Type B pancreatic cell (in vitro differentiated cells): ENCODE measurements at regions not wholly inside any gene's neighbourhood (a gene's known extent, or its start where the extent isn't known, plus 50 kb on each side); places are given as distances from the start of the nearest gene placed in this dataset.

Experiments used
- DNase-seq: peaks from one replicate; pipeline ENCODE4 v3.0.0; 2021; ENCODE audit warnings: mixed read lengths; ENCODE audit not compliant: unreplicated experiment; ENCODE audit errors: extremely low spot score
- H3K27ac Mint-ChIP-seq: 2 replicates; pipeline ENCODE4 v1.8.0; 2021; ENCODE audit warnings: mild to moderate bottlenecking, mixed read lengths
- H3K27me3 Mint-ChIP-seq: 2 replicates; pipeline ENCODE4 v1.8.0; 2021; ENCODE audit warnings: mixed read lengths
- H3K36me3 Mint-ChIP-seq: 2 replicates; pipeline ENCODE4 v1.8.0; 2021; ENCODE audit warnings: mixed read lengths
- H3K4me1 Mint-ChIP-seq: one replicate; pipeline ENCODE4 v1.8.0; 2021; ENCODE audit warnings: mixed read lengths; ENCODE audit not compliant: unreplicated experiment
- H3K4me3 Mint-ChIP-seq: 2 replicates; pipeline ENCODE4 v1.8.0; 2021; ENCODE audit warnings: mild to moderate bottlenecking, mixed read lengths
- H3K9me3 Mint-ChIP-seq: 2 replicates; pipeline ENCODE4 v1.8.0; 2021; ENCODE audit warnings: mixed read lengths
- TF ChIP-seq, protein P1 (sequence below): fragments of 200-600 bp; sonication (generic); conservative IDR thresholded peaks from 2 replicates; pipeline ENCODE4 v1.5.0; 2021; ENCODE audit warnings: antibody characterized with exemption, mild to moderate bottlenecking

DNA sequence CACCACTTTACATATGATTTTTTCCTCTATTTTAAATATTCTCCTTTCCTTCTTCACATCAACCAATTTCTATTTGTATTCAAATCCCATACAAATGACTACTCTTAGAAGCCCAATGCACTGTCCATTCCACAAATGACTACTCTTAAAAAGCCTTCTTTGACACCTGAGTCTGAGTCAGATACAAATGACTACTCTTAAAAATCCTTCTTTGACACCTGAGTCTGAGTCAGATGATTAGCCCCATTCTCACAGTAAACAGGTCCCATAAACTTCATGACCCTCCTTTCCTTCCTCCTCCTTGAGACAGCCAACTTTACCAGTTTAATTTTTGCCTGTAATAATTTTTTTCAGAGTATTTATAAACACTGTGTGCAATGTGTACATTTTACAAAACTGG, 231.3 kb upstream of the USP25 start:
- Mint-ChIP-seq H3K27me3 (no peaks in the 10 kb centered on the region), H3K9me3 (peaks cover 7% of the 10 kb centered on the region), H3K4me3 (no peak overlapping the region), H3K27ac (no peak overlapping the region), H3K36me3 (no peaks in the 10 kb centered on the region), H3K4me1 (no peaks in the 10 kb centered on the region)
- TF ChIP-seq, protein P1, sequence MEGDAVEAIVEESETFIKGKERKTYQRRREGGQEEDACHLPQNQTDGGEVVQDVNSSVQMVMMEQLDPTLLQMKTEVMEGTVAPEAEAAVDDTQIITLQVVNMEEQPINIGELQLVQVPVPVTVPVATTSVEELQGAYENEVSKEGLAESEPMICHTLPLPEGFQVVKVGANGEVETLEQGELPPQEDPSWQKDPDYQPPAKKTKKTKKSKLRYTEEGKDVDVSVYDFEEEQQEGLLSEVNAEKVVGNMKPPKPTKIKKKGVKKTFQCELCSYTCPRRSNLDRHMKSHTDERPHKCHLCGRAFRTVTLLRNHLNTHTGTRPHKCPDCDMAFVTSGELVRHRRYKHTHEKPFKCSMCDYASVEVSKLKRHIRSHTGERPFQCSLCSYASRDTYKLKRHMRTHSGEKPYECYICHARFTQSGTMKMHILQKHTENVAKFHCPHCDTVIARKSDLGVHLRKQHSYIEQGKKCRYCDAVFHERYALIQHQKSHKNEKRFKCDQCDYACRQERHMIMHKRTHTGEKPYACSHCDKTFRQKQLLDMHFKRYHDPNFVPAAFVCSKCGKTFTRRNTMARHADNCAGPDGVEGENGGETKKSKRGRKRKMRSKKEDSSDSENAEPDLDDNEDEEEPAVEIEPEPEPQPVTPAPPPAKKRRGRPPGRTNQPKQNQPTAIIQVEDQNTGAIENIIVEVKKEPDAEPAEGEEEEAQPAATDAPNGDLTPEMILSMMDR: no peak
- no peak for DNase-seq

DNA sequence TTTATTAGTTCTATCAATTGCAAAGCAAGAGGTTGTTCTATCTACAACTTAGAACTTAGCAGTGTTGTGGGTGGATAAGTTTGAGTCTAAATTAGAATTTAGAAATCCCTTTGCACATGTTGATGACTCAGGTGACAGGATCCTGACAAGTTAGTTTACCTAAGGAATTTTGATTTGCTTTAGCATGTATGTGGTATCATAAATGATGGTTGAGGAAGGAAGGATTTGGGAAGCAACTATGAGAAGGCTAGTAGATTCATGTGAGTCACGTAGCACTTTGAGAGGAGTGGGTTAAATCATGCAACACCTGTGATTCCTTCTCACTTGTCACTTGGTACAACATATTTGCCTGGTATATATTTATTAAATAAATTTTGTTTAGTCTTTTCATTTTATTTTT, 223.7 kb upstream of the USP25 start:
- H3K9me3 Mint-ChIP-seq: peaks cover 7% of the 10 kb centered on the region
- no peaks in the 10 kb centered on the region for H3K27me3 Mint-ChIP-seq
- no peak overlapping the region for H3K27ac Mint-ChIP-seq
- no peak overlapping the region for H3K4me3 Mint-ChIP-seq
- H3K4me1 Mint-ChIP-seq: no peaks in the 10 kb centered on the region
- no peaks in the 10 kb centered on the region for H3K36me3 Mint-ChIP-seq
- TF ChIP-seq, protein P1: no peak
- no peak for DNase-seq

DNA sequence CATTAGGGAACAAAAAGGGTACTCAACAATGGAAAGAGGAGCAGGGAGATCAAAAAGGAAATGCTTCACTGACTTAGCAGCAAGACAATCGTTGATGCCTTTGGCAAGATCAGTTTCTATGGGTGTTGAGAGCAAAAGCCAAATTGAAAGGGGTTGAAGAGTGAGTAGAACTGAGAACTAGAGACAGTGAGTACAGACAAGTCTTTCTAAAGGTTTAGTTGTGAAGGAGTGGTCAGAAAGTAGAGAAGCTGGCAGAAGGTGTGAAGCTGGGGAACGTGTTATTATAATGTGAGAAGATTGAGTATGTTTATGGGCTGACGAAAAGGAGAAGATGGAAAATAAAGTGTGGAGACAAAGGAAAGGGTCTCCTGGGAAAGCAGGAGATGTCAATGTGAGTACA, 221.2 kb upstream of the USP25 start:
- H3K4me1 Mint-ChIP-seq: no peaks in the 10 kb centered on the region
- no peak overlapping the region for H3K4me3 Mint-ChIP-seq
- TF ChIP-seq, protein P1: no peak
- no peaks in the 10 kb centered on the region for H3K27me3 Mint-ChIP-seq
- no peak overlapping the region for H3K27ac Mint-ChIP-seq
- DNase-seq: no peak
- H3K9me3 Mint-ChIP-seq: no peaks in the 10 kb centered on the region
- no peaks in the 10 kb centered on the region for H3K36me3 Mint-ChIP-seq

DNA sequence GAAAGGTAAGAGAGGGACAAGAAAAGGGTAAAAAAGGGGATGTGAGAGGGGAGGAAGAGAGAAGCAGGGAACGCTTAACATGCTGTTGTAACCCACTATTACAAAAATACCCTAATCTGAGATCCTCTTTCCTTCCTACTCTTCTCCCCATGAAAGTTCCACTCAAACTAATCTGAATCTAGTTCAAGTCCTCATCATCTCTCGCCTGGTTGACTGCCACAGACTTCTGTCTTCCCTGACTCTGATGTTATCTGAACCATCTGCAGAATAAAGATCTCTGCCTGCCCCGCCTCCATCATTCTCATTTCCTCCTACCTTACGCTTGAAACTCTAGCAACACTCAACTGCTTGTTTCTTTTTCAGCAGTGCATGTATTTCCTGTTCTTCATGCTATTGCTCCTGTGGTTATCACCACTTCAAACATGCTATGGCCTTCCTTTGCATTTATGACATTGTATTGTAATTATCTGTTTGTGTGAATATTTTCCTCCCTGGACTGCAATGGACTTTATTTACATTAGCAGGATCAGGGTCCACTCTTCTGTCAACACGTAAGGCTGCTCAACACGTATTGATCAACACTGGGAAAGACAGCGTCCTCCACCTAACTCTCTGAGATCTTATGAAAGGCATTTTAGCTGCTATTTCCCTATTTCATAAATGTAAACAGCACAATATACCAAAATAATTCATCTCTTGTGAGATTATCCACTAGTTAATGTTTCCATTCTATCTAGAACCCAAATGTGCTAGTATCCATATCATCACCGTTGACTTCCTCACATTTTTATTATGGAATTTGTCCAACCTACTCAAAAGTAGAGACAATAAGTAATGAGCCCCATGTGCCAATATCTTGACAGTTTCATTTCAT, 215.5 kb upstream of the USP25 start:
- Mint-ChIP-seq H3K4me1 (peaks cover 5% of the 10 kb centered on the region), H3K27me3 (no peaks in the 10 kb centered on the region), H3K9me3 (peaks cover 3% of the 10 kb centered on the region), H3K27ac (peak overlapping the region; percentile 48), H3K36me3 (no peaks in the 10 kb centered on the region), H3K4me3 (no peak overlapping the region)
- TF ChIP-seq, protein P1: no peak
- DNase-seq: no peak

DNA sequence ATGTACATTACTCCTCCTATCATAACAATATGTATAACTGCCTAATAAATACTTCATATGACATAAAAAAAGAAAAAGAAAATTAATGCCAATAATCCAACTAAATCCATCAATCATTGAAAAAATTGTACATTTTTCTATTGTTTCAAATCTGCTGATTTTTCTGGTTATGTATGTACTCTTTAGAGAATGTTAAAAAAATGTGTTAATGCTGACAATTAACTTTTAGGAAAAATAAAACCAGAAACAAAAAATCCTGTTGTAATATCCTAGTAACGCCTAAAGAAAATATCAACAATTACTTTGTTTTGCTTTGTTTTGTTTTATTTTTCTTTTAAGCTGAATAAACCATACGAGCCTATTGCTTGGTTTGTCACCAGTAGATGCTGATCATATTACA, 213.9 kb upstream of the USP25 start:
- H3K4me1 Mint-ChIP-seq: peaks cover 5% of the 10 kb centered on the region
- peaks cover 3% of the 10 kb centered on the region for H3K9me3 Mint-ChIP-seq
- H3K4me3 Mint-ChIP-seq: no peak overlapping the region
- no peaks in the 10 kb centered on the region for H3K27me3 Mint-ChIP-seq
- H3K27ac Mint-ChIP-seq: no peak overlapping the region
- DNase-seq: no peak
- no peaks in the 10 kb centered on the region for H3K36me3 Mint-ChIP-seq
- TF ChIP-seq, protein P1: no peak
